GM18517 (cell line): ENCODE measurements at regions not wholly inside any gene's neighbourhood (a gene's known extent, or its start where the extent isn't known, plus 50 kb on each side); places are given as distances from the start of the nearest gene placed in this dataset.

Experiments
- ATAC-seq: cut with Tn5 transposase; IDR thresholded peaks from one replicate; pipeline ENCODE4 v1.9.1; 2021; ENCODE audit warnings: mild to moderate bottlenecking, moderate library complexity; ENCODE audit not compliant: unreplicated experiment

GRCh38 chr20:24339210-24339641 lies 130.2 kb upstream of the SYNDIG1 start:
- no peak for ATAC-seq

GRCh38 chr20:24337551-24337950 lies 131.9 kb upstream of the SYNDIG1 start:
- no peak for ATAC-seq

GRCh38 chr20:24337069-24337468 lies 132.4 kb upstream of the SYNDIG1 start:
- ATAC-seq, result no peak

- ATAC-seq, result no peak
Observed at GRCh38 chr20:24334830-24335229, 134.6 kb upstream of the SYNDIG1 start.

GRCh38 chr20:24332956-24333355 lies 136.5 kb upstream of the SYNDIG1 start:
- no peak for ATAC-seq

- ATAC-seq, result no peak
Observed at GRCh38 chr20:24331939-24332338, 137.5 kb upstream of the SYNDIG1 start.

GRCh38 chr20:24328901-24329300 lies 140.5 kb upstream of the SYNDIG1 start:
- ATAC-seq, result no peak

GRCh38 chr20:24321973-24322372 lies 147.5 kb upstream of the SYNDIG1 start:
- no peak for ATAC-seq

GRCh38 chr20:24318569-24319352 lies 150.7 kb upstream of the SYNDIG1 start:
- ATAC-seq, result no peak

- no peak for ATAC-seq
Observed at GRCh38 chr20:24317224-24317623, 152.2 kb upstream of the SYNDIG1 start.

GRCh38 chr20:24316731-24317130 lies 152.7 kb upstream of the SYNDIG1 start:
- ATAC-seq, result no peak

- ATAC-seq, result no peak
Observed at GRCh38 chr20:24314053-24314452, 155.4 kb upstream of the SYNDIG1 start.

- no peak for ATAC-seq
Observed at GRCh38 chr20:24309596-24309995, 159.8 kb upstream of the SYNDIG1 start.

GRCh38 chr20:24305371-24305770 lies 164.1 kb upstream of the SYNDIG1 start:
- ATAC-seq, result no peak

- no peak for ATAC-seq
Observed at GRCh38 chr20:24304291-24304690, 165.1 kb upstream of the SYNDIG1 start.

- ATAC-seq, result no peak
Observed at GRCh38 chr20:24303393-24304170, 165.8 kb upstream of the SYNDIG1 start.

GRCh38 chr20:24297993-24298392 lies 171.4 kb upstream of the SYNDIG1 start:
- no peak for ATAC-seq

GRCh38 chr20:24296477-24297261 lies 172.8 kb upstream of the SYNDIG1 start:
- no peak for ATAC-seq

GRCh38 chr20:24291014-24291413 lies 178.4 kb upstream of the SYNDIG1 start:
- ATAC-seq, result no peak

- no peak for ATAC-seq
Observed at GRCh38 chr20:24289737-24290481, 179.5 kb upstream of the SYNDIG1 start.

GRCh38 chr20:24283186-24283585 lies 186.2 kb upstream of the SYNDIG1 start:
- no peak for ATAC-seq
